ENCODE measurements at regions not wholly inside any gene's neighbourhood (a gene's known extent, or its start where the extent isn't known, plus 50 kb on each side); places are given as distances from the start of the nearest gene placed in this dataset.

DNA sequence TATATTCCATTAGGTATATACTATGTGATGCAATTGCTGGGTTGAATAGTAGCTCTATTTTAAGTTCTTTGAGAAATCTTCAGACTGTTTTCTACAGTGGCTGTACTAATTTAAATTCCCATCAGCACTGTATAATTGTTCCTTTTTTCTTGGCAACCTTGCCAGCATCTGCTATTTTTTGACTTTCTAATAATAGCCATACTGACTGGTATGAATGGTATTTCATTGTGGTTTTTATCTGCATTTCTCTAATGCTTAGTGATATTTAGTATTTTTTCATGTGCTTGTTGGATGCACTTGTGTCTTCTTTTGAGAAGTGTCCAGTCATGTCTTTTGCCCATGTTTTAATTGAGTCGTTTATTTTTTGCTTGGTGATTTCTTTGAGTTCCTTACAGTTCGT lies 145.1 kb upstream of the PLSCR5 start:
- TF ChIP-seq EP300 (IDR thresholded peaks at IDR 0.05), result no peak
- no peak for TF ChIP-seq POLR2AphosphoS5 (IDR thresholded peaks at IDR 0.05)
- TF ChIP-seq, protein P1, sequence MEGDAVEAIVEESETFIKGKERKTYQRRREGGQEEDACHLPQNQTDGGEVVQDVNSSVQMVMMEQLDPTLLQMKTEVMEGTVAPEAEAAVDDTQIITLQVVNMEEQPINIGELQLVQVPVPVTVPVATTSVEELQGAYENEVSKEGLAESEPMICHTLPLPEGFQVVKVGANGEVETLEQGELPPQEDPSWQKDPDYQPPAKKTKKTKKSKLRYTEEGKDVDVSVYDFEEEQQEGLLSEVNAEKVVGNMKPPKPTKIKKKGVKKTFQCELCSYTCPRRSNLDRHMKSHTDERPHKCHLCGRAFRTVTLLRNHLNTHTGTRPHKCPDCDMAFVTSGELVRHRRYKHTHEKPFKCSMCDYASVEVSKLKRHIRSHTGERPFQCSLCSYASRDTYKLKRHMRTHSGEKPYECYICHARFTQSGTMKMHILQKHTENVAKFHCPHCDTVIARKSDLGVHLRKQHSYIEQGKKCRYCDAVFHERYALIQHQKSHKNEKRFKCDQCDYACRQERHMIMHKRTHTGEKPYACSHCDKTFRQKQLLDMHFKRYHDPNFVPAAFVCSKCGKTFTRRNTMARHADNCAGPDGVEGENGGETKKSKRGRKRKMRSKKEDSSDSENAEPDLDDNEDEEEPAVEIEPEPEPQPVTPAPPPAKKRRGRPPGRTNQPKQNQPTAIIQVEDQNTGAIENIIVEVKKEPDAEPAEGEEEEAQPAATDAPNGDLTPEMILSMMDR (IDR thresholded peaks at IDR 0.05), result no peak

Data from suprapubic skin (tissue), 4 donors.